SK-N-SH treated with all-trans-retinoic acid at 6 μM for 48 hours (cell line): ENCODE measurements at regions not wholly inside any gene's neighbourhood (a gene's known extent, or its start where the extent isn't known, plus 50 kb on each side); places are given as distances from the start of the nearest gene placed in this dataset.

Experiments
- GLIS3 ChIP-seq: fragments of 250-450 bp; sonication (Bioruptor Pico); IDR thresholded peaks from 2 replicates; pipeline ENCODE4 v1.5.0; 2020; ENCODE audit warnings: mild to moderate bottlenecking, moderate library complexity
- PATZ1 ChIP-seq: fragments of 250-450 bp; sonication (Bioruptor Pico); IDR thresholded peaks from 2 replicates; pipeline ENCODE4 v1.8.0; 2020; ENCODE audit warnings: mild to moderate bottlenecking, moderate library complexity, borderline replicate concordance
- ZC3H10 ChIP-seq: fragments of 250-450 bp; sonication (Bioruptor Pico); IDR thresholded peaks from 2 replicates; pipeline ENCODE4 v1.5.1; 2021; ENCODE audit warnings: mild to moderate bottlenecking, moderate library complexity
- ZFP3 ChIP-seq: fragments of 250-450 bp; sonication (Bioruptor Pico); IDR thresholded peaks from 2 replicates; pipeline ENCODE4 v1.5.0; 2020; ENCODE audit warnings: mild to moderate bottlenecking, moderate library complexity
- ZNF565 ChIP-seq: fragments of 450-650 bp; formaldehyde crosslinking; conservative IDR thresholded peaks from 2 replicates; pipeline ENCODE4 v1.5.0; 2020; ENCODE audit warnings: low read depth, mild to moderate bottlenecking, moderate library complexity

- TF ChIP-seq ZC3H10 (CRISPR knock-in tag) (no peak), PATZ1 (CRISPR knock-in tag) (no peak), ZFP3 (CRISPR knock-in tag) (no peak), GLIS3 (CRISPR knock-in tag) (no peak), ZNF565 (CRISPR knock-in tag) (no peak)
Observed at GRCh38 chr7:91379991-91380390, 115.8 kb downstream of the FZD1 start.
